HFF-Myc (cell line): ENCODE measurements at regions not wholly inside any gene's neighbourhood (a gene's known extent, or its start where the extent isn't known, plus 50 kb on each side); places are given as distances from the start of the nearest gene placed in this dataset.

Source experiments
- DNase-seq: peaks from one replicate; pipeline ENCODE4 v3.0.0-alpha.2; 2011; ENCODE audit warnings: low read depth; ENCODE audit errors: extremely low read depth
- H3K4me3 ChIP-seq: replicated peaks from 2 replicates; pipeline ENCODE4 v1.5.1; 2011; ENCODE audit warnings: low read depth, mild to moderate bottlenecking, control low read depth, low read length
- TF ChIP-seq, protein P1 (sequence below): IDR thresholded peaks from 2 replicates; pipeline ENCODE4 v1.5.1; 2012; ENCODE audit warnings: mild to moderate bottlenecking, low read depth, low read length, control low read depth; ENCODE audit errors: missing control alignments

DNA sequence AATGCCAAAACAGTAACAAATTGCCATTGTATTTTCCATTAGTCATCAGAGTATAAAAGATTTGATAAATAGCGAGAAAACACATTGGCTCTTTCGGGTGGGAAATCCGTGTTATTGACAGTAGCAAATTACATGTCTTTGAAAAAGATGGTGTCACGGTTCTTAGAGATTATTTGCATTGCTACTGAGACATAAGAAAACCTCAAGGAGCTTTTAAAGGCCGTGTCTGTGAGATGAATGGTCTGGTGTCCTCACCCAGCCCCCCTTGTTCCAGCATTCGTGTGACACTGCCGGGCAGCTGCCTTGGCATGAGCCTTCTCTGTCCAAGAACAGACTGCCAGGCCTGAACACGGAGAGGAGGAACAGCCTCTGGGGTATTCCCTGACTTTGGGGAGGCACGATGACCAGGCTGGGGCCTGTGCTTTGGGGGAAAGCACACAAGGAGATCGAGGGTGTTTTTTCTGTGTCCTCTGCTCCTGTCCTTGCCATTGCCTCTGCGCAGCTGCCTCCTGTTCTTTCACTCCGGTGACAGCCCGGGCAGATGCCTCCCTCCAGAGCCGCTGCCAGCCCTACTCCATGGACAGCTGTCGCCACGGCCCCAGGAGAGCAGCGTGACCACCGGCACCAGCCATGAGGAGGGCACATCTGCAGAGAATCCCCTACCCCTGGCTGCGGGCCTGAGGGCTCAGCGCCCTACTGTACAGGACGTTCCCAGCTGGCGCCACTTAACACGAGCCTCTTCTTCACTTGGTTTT lies 167.7 kb upstream of the CDYL start:
- no peak overlapping the region for H3K4me3 ChIP-seq
- DNase-seq: no peak
- TF ChIP-seq, protein P1, sequence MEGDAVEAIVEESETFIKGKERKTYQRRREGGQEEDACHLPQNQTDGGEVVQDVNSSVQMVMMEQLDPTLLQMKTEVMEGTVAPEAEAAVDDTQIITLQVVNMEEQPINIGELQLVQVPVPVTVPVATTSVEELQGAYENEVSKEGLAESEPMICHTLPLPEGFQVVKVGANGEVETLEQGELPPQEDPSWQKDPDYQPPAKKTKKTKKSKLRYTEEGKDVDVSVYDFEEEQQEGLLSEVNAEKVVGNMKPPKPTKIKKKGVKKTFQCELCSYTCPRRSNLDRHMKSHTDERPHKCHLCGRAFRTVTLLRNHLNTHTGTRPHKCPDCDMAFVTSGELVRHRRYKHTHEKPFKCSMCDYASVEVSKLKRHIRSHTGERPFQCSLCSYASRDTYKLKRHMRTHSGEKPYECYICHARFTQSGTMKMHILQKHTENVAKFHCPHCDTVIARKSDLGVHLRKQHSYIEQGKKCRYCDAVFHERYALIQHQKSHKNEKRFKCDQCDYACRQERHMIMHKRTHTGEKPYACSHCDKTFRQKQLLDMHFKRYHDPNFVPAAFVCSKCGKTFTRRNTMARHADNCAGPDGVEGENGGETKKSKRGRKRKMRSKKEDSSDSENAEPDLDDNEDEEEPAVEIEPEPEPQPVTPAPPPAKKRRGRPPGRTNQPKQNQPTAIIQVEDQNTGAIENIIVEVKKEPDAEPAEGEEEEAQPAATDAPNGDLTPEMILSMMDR: no peak

DNA sequence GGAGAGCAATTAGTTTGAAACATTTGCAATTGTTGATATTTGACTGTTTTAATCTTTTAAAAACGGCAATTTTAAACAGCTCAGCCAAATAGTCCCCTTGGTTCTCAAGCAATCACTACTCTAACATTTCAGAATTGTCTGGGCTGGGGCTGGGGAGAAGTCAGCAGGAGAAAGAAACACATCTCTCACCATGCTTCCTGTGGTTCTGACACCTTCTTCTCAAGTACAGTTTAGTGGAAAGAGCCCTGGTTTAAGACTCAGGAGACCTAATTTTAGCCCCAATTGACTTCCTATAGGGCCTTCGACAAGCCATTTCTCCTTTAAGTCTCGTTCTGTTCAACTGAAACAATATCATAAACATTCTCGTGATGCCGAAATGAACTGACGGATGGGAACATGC lies 168.4 kb upstream of the CDYL start:
- DNase-seq: no peak
- TF ChIP-seq, protein P1: no peak
- H3K4me3 ChIP-seq: no peak overlapping the region

DNA sequence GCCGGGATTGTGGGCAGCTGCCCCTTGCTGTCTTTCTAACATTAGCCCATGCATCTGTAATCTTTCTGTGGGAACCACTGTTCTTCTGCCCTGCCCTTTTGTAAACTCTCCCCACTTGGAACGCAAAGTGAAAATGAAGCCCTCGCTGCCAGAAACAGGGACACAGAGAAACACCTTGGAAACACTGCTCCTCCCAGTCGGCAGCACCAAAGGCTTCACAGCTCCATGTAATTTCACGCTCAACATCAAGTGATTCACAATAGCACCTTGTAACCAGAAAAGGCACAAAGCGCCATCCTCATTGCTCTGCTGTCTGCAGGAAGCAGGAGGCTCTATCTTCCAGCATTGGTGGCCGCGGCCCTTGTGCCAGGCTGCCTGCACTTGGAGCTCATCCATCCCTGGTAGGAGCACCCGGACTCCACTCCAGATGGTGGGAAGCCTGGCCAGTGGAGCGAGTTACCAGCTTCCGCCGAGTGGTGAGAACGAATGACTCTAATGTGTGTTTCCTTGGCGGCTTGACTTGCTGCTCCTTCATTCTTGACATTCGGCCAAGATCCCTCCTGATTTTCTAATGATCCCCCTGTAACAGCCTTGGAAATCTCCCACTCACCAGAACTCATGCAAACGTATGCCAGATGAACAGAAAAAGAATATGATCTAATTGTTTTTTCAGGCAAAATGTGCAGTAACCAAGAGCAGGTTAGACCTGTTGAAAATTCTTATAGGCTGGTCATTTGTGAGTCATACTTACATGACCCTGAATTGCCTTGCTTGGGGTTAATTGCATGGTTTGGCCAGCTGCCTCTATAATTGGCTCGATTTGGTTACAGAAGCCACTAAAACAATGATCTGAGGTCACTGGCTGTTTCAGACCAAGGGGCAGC lies 169.1 kb upstream of the CDYL start:
- no peak overlapping the region; the same call in 1 of the 2 replicates for H3K4me3 ChIP-seq
- peak; percentile 43 for DNase-seq

GRCh38 chr6:4606016-4606415 lies 170.2 kb upstream of the CDYL start:
- TF ChIP-seq, protein P1: no peak
- no peak for DNase-seq
- no peak overlapping the region for H3K4me3 ChIP-seq

More for the DNA sequence above, 169.1 kb upstream of the CDYL start:
- TF ChIP-seq, protein P1: no peak

- H3K4me3 ChIP-seq: no peak overlapping the region
- TF ChIP-seq, protein P1: no peak
- no peak for DNase-seq
Measured at GRCh38 chr6:4603856-4604369, 172.3 kb upstream of the CDYL start.

GRCh38 chr6:4603291-4603690 lies 172.9 kb upstream of the CDYL start:
- TF ChIP-seq, protein P1: no peak
- no peak overlapping the region for H3K4me3 ChIP-seq
- DNase-seq: no peak
